ENCODE measurements at regions not wholly inside any gene's neighbourhood (a gene's known extent, or its start where the extent isn't known, plus 50 kb on each side); places are given as distances from the start of the nearest gene placed in this dataset.

- no peak for TF ChIP-seq CTCF (IDR thresholded peaks at IDR 0.05)
- TF ChIP-seq POLR2AphosphoS5 (IDR thresholded peaks at IDR 0.05; ENCODE audit: insufficient read depth in 1 of 2, low read depth in 1 of 2), result no peak
Observed at GRCh38 chr1:58095183-58095582, 451.3 kb downstream of the OMA1 start.

Data from vagina (tissue), 2 donors.